ENCODE measurements at regions not wholly inside any gene's neighbourhood (a gene's known extent, or its start where the extent isn't known, plus 50 kb on each side); places are given as distances from the start of the nearest gene placed in this dataset.
A peak's percentile ranks its signal among the peaks of the same experiment; 100 is the strongest.

- no peak for TF ChIP-seq EZH2 (IDR thresholded peaks at IDR 0.05; ENCODE audit: borderline replicate concordance, low read length)
- TF ChIP-seq, protein P1, sequence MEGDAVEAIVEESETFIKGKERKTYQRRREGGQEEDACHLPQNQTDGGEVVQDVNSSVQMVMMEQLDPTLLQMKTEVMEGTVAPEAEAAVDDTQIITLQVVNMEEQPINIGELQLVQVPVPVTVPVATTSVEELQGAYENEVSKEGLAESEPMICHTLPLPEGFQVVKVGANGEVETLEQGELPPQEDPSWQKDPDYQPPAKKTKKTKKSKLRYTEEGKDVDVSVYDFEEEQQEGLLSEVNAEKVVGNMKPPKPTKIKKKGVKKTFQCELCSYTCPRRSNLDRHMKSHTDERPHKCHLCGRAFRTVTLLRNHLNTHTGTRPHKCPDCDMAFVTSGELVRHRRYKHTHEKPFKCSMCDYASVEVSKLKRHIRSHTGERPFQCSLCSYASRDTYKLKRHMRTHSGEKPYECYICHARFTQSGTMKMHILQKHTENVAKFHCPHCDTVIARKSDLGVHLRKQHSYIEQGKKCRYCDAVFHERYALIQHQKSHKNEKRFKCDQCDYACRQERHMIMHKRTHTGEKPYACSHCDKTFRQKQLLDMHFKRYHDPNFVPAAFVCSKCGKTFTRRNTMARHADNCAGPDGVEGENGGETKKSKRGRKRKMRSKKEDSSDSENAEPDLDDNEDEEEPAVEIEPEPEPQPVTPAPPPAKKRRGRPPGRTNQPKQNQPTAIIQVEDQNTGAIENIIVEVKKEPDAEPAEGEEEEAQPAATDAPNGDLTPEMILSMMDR (IDR thresholded peaks at IDR 0.05; ENCODE audit: low read length) = peak; percentile 56; the same call in 1 of the 2 replicates
These were observed 158.4 kb downstream of the TENT5D start for GRCh38 chrX:80578517-80579105.

All from OCI-LY1 (cell line).